GM20000 (cell line): ENCODE measurements at regions not wholly inside any gene's neighbourhood (a gene's known extent, or its start where the extent isn't known, plus 50 kb on each side); places are given as distances from the start of the nearest gene placed in this dataset.

ENCODE experiments used
- DNase-seq: peaks from one replicate; pipeline ENCODE4 v3.0.0; 2012; ENCODE audit warnings: low spot score
- CTCF ChIP-seq: IDR thresholded peaks from 2 replicates; pipeline ENCODE4 v1.5.1; 2012; ENCODE audit warnings: mild to moderate bottlenecking, control low read depth; ENCODE audit errors: extremely low read depth, missing control alignments

DNA sequence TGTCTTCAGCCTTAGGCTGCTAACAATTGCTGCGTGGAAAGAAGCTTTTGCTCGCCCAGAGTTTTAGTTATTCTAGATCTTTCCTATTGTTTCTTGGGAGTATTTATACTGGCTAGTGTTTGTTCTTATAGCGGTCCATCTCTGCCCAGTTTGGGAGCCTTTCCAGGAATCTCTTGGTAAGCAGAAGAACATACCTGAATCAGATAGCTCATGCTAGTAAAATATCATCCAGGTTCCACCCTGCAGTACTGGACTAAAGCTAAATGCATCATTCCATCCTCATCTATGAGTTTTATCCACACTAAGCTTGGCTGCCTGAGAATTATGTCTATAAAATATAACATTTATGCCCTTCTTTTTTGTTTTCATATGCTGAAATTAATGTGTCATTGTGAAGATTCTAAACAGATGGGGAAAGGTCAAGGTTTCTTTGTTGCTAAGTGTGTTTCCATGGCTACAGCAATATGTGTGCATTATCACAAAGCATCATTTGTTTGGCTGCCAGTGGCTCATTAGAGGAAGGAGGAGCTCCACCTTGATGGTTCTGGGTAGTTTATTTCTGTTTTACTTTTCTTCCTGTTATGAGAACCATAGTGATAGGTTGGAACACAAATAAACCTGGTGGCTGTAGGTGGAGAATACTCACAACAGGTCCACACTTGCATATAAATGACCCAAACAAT lies 182.8 kb downstream of the PIK3C3 start:
- TF ChIP-seq CTCF, result no peak
- no peak for DNase-seq

GRCh38 chr18:42141439-42141838 lies 186.4 kb downstream of the PIK3C3 start:
- no peak for DNase-seq
- no peak for TF ChIP-seq CTCF

GRCh38 chr18:42155024-42155423 lies 200.0 kb downstream of the PIK3C3 start:
- no peak for DNase-seq
- no peak for TF ChIP-seq CTCF

GRCh38 chr18:42156281-42156680 lies 201.2 kb downstream of the PIK3C3 start:
- TF ChIP-seq CTCF, result no peak
- no peak for DNase-seq

DNA sequence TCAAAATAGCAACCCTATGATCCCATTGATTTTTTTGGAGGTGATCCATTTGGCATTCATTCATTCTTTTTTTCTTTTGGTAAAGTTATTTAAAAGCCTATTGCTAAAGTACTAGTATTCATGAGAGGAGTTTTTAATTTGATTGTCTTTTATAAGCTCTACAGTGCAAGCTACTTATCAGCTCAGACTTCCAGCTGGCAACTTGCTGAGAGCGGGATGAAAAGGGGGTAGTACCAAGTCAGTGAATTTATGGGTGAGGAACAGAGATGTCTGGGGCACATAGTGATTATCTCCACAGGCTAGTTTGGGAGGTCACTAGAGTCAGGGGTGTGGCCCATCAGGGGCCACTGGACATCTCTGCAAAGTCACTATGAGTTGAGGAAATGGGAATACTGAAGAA lies 202.4 kb downstream of the PIK3C3 start:
- TF ChIP-seq CTCF, result no peak
- DNase-seq, result no peak

GRCh38 chr18:42157878-42158277 lies 202.8 kb downstream of the PIK3C3 start:
- no peak for DNase-seq
- no peak for TF ChIP-seq CTCF

DNA sequence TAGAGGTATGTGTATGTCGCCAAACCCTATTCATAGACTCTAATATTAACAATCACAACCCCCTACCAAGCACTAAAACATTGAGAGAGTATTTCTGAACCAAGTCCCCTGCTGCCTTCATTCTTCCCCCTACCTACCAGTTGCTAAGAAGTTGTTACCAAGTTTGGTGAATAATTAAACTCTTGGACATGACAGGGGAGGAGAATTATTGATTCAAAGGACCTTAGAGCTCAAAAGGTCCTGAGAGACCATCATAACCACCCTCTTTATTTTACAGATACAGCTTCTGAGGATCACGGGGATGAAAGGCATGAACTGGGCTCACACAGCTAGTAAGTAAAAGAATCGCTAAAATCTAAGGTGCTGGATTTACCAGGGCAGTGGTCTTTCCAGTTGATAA lies 204.1 kb downstream of the PIK3C3 start:
- no peak for DNase-seq
- no peak for TF ChIP-seq CTCF
